ENCODE measurements at regions not wholly inside any gene's neighbourhood (a gene's known extent, or its start where the extent isn't known, plus 50 kb on each side); places are given as distances from the start of the nearest gene placed in this dataset.

- intact Hi-C loops (cut with DNase I; ENCODE audit: low total_unique reads) = no loop called here
- no peaks in the 10 kb centered on the region for H3K36me3 ChIP-seq
- no peak for DNase-seq
- TF ChIP-seq POLR2A (IDR thresholded peaks at IDR 0.05) = no peak
- TF ChIP-seq, protein P1, sequence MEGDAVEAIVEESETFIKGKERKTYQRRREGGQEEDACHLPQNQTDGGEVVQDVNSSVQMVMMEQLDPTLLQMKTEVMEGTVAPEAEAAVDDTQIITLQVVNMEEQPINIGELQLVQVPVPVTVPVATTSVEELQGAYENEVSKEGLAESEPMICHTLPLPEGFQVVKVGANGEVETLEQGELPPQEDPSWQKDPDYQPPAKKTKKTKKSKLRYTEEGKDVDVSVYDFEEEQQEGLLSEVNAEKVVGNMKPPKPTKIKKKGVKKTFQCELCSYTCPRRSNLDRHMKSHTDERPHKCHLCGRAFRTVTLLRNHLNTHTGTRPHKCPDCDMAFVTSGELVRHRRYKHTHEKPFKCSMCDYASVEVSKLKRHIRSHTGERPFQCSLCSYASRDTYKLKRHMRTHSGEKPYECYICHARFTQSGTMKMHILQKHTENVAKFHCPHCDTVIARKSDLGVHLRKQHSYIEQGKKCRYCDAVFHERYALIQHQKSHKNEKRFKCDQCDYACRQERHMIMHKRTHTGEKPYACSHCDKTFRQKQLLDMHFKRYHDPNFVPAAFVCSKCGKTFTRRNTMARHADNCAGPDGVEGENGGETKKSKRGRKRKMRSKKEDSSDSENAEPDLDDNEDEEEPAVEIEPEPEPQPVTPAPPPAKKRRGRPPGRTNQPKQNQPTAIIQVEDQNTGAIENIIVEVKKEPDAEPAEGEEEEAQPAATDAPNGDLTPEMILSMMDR (IDR thresholded peaks at IDR 0.05) = no peak
- no peak overlapping the region for H3K27ac ChIP-seq
- H3K27me3 ChIP-seq = no peaks in the 10 kb centered on the region
- no peak overlapping the region for H3K4me3 ChIP-seq
- H3K4me1 ChIP-seq = no peaks in the 10 kb centered on the region
- no peaks in the 10 kb centered on the region for H3K9me3 ChIP-seq
Measured at GRCh38 chr7:118372530-118372929, 148.0 kb downstream of the ANKRD7 start.

DNA sequence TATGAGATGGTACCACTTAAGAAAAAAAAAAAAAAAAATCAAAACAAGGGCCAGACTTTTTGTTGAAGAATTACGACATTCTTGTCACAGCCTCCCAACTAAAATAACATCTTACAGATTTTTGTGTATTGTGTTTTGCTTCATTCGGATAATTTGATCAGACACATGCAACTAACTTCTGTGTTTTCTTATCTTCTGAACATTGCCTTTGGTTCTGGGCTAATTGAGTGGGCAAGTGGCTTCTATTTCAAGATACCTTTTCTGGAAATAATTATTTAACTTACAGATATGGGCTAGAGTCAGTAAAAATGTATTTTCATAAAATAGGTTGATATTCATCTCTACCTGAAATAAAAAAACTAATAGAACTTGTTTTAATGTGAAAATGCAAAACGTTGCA, 165.1 kb downstream of the ANKRD7 start:
- intact Hi-C loops (cut with DNase I; ENCODE audit: low total_unique reads) = no loop called here
- H3K9me3 ChIP-seq = no peaks in the 10 kb centered on the region
- no peak overlapping the region for H3K27ac ChIP-seq
- no peaks in the 10 kb centered on the region for H3K36me3 ChIP-seq
- no peaks in the 10 kb centered on the region for H3K4me1 ChIP-seq
- TF ChIP-seq POLR2A (IDR thresholded peaks at IDR 0.05) = no peak
- TF ChIP-seq, protein P1 (IDR thresholded peaks at IDR 0.05) = no peak
- DNase-seq = no peak
- H3K27me3 ChIP-seq = no peaks in the 10 kb centered on the region
- no peak overlapping the region for H3K4me3 ChIP-seq

DNA sequence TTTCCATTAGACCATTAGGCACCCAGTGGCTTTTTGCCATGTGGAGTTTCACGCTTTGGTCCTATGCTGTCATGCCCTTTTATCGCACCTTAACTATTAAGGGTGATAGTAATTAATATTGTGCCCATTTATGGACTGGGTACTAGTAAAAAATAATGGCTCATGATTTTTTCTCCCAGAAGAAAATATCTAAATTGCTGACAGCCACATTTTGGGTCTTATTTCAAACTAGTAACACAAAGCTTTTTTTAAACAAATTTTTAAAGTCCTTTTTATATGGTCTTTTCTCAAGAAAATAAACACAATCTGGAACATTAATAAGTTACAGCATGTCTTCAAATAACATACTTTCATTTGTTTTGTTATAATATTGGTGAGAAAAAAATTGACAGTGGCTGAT, 179.7 kb downstream of the ANKRD7 start:
- Histone ChIP-seq H3K4me1 (no peaks in the 10 kb centered on the region), H3K27ac (no peak overlapping the region), H3K9me3 (no peaks in the 10 kb centered on the region), H3K4me3 (no peak overlapping the region), H3K36me3 (no peaks in the 10 kb centered on the region), H3K27me3 (no peaks in the 10 kb centered on the region)
- TF ChIP-seq, protein P1 (IDR thresholded peaks at IDR 0.05) = no peak
- no peak for TF ChIP-seq POLR2A (IDR thresholded peaks at IDR 0.05)
- no peak for DNase-seq
- intact Hi-C loops (cut with DNase I; ENCODE audit: low total_unique reads) = no loop called here

GRCh38 chr7:118418433-118418832, 193.9 kb downstream of the ANKRD7 start:
- Histone ChIP-seq H3K36me3 (no peaks in the 10 kb centered on the region), H3K4me3 (no peak overlapping the region), H3K27me3 (no peaks in the 10 kb centered on the region), H3K4me1 (no peaks in the 10 kb centered on the region), H3K27ac (no peak overlapping the region), H3K9me3 (no peaks in the 10 kb centered on the region)
- no peak for DNase-seq
- intact Hi-C loops (cut with DNase I; ENCODE audit: low total_unique reads) = no loop called here
- TF ChIP-seq POLR2A (IDR thresholded peaks at IDR 0.05) = no peak
- TF ChIP-seq, protein P1 (IDR thresholded peaks at IDR 0.05) = no peak

DNA sequence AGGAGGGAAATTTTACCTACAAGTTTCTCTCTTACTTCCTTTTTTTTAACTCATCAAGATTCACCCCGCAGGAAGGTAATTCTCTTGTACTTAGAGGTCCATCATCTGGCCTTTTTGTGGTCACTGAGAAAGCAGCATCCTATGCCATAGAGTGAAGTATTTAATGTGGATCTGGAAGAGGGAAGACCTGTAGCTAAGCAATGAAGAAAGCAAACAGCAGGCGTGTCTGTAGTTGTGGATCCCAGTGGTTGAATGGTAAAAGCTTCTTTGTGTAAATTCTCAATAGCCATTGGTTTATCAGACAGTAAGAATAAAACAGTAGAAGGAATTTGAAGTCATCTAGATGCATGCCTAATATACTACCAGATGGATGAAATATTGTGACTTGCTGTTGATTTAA, 196.4 kb downstream of the ANKRD7 start:
- TF ChIP-seq POLR2A (IDR thresholded peaks at IDR 0.05) = no peak
- TF ChIP-seq, protein P1 (IDR thresholded peaks at IDR 0.05) = no peak
- Histone ChIP-seq H3K27me3 (no peaks in the 10 kb centered on the region), H3K27ac (no peak overlapping the region), H3K9me3 (no peaks in the 10 kb centered on the region), H3K4me1 (no peaks in the 10 kb centered on the region), H3K36me3 (no peaks in the 10 kb centered on the region), H3K4me3 (no peak overlapping the region)
- intact Hi-C loops (cut with DNase I; ENCODE audit: low total_unique reads) = no loop called here
- no peak for DNase-seq
